ENCODE measurements at regions not wholly inside any gene's neighbourhood (a gene's known extent, or its start where the extent isn't known, plus 50 kb on each side); places are given as distances from the start of the nearest gene placed in this dataset.

DNA sequence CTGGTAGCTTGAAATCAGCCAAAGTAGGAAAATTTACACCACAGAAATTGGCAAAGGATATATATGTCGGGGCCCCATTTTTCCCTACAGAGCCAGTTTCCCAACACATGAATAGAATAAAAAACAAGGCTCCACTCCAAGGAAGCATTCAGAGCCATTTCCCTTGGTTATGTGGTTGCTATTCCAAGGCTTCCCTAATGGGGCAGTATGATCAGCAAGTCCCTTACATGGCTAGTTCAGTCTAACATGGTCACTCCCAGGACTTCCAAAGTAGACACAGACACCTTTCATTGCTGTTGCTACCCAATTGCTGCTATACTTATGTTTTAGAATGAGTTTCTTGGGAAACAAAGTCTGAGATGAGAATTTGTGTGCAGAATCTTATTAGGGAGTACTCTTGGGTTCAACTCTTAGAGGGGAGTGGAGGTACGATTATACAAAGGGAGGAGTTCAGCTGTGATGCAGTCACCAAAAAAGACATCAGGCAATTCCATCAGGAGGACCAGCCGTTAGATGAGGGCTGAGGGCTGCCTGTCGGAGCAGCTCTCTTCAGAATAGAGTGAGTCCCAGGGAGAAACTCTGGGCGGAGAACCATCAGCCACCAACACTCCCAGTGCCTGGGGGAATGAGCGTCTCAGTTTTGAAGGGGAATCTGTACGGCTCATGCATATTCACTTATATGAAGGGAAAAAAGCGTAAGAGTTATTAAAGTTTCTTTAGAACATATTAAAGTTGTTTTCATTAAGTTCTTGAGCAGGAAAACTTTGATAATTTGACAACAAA lies 92.9 kb downstream of the C21orf91 start:
- no peaks in the 10 kb centered on the region for H3K36me3 ChIP-seq (replicated peaks; ENCODE audit: insufficient read depth, low read depth)
- H4K20me1 ChIP-seq (ENCODE audit: insufficient read depth, poor library complexity, severe bottlenecking), result no peaks in the 10 kb centered on the region
- H3K4me3 ChIP-seq, result no peak overlapping the region
- no peaks in the 10 kb centered on the region for H3K79me2 ChIP-seq
- H3K27me3 ChIP-seq, result no peaks in the 10 kb centered on the region
- no peaks in the 10 kb centered on the region for H3K4me1 ChIP-seq (ENCODE audit: insufficient read depth)
- WGBS (ENCODE audit: low lambda C conversion rate, missing lambda C conversion rate), result 88% methylated on average over 8 of the region's 8 CpGs
- no peaks in the 10 kb centered on the region for H3K9me2 ChIP-seq (replicated peaks; ENCODE audit: insufficient read depth)
- H2AFZ ChIP-seq, result no peak overlapping the region
- H3K4me2 ChIP-seq, result no peak overlapping the region
- no peaks in the 10 kb centered on the region for H3K9me3 ChIP-seq (ENCODE audit: low read depth)
- DNase-seq (ENCODE audit: low spot score), result no peak
- TF ChIP-seq CTCF (IDR thresholded peaks at IDR 0.05; ENCODE audit: poor library complexity) (no peak), EZH2 (IDR thresholded peaks at IDR 0.05; ENCODE audit: borderline replicate concordance) (no peak)
- no peak overlapping the region for H3K27ac ChIP-seq

DNA sequence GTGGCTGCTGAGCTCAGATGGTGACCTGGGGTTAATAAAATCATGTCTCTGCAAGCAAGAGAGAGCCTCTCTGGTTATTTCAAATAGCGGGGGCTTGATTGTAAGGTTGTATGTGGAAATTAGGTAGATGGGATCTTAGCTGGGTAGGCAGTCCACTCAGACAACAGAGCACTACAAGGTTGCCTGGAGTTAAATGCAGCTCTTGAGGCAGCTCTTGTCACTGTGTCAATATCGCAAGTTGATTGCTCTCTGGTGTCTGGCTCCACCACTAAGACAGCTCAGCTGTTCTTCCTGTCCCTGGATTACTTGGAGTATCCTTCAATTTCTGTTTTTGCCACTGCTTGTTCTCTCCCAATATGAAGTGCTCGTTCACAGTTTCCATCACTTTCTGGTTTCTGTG lies 93.8 kb downstream of the C21orf91 start:
- Histone ChIP-seq H3K36me3 (replicated peaks; ENCODE audit: insufficient read depth, low read depth) (no peaks in the 10 kb centered on the region), H3K79me2 (no peaks in the 10 kb centered on the region), H4K20me1 (ENCODE audit: insufficient read depth, poor library complexity, severe bottlenecking) (no peaks in the 10 kb centered on the region), H3K4me2 (no peak overlapping the region), H3K4me1 (ENCODE audit: insufficient read depth) (no peaks in the 10 kb centered on the region), H3K27ac (no peak overlapping the region), H3K4me3 (no peak overlapping the region), H2AFZ (no peak overlapping the region), H3K9me2 (replicated peaks; ENCODE audit: insufficient read depth) (no peaks in the 10 kb centered on the region), H3K27me3 (no peaks in the 10 kb centered on the region), H3K9me3 (ENCODE audit: low read depth) (no peaks in the 10 kb centered on the region)
- WGBS (ENCODE audit: low lambda C conversion rate, missing lambda C conversion rate), result 58% methylated on average over 3 of the region's 3 CpGs
- peak; percentile 33 for DNase-seq (ENCODE audit: low spot score)
- TF ChIP-seq CTCF (IDR thresholded peaks at IDR 0.05; ENCODE audit: poor library complexity) (no peak), EZH2phosphoT487 (IDR thresholded peaks at IDR 0.05; ENCODE audit: low read depth, severe bottlenecking, unreplicated experiment) (no peak), EZH2 (IDR thresholded peaks at IDR 0.05; ENCODE audit: borderline replicate concordance) (no peak)

DNA sequence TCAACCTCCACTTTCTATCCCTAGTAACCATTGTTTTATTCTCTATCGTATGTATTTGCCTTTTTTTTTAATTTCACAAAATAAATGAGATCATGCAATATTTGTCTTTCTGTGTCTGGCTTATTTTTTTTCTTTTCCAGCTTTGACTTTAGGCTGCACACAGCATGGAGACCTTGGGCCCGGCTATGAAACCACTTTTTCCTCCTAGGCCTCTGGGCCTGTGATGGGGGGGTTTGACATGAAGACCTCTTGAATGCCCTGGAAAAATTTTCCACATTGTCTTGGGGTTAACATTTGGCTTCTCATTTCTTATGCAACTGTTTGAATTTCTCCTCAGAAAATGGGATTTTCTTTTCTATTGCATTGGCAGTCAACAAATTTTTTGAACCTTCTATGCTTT lies 100.2 kb upstream of the BTG3 start:
- H3K4me3 ChIP-seq, result no peak overlapping the region
- H3K9me2 ChIP-seq (replicated peaks; ENCODE audit: insufficient read depth), result no peaks in the 10 kb centered on the region
- no peak for DNase-seq (ENCODE audit: low spot score)
- no peak overlapping the region for H2AFZ ChIP-seq
- no peak overlapping the region for H3K27ac ChIP-seq
- no peaks in the 10 kb centered on the region for H3K27me3 ChIP-seq
- no peak for TF ChIP-seq EZH2phosphoT487 (IDR thresholded peaks at IDR 0.05; ENCODE audit: low read depth, severe bottlenecking, unreplicated experiment)
- TF ChIP-seq CTCF (IDR thresholded peaks at IDR 0.05; ENCODE audit: poor library complexity), result no peak
- TF ChIP-seq EZH2 (IDR thresholded peaks at IDR 0.05; ENCODE audit: borderline replicate concordance), result no peak
- WGBS (ENCODE audit: low lambda C conversion rate, missing lambda C conversion rate), result 83% methylated on average over 2 of the region's 2 CpGs
- no peaks in the 10 kb centered on the region for H3K4me1 ChIP-seq (ENCODE audit: insufficient read depth)
- H3K4me2 ChIP-seq, result no peak overlapping the region
- no peaks in the 10 kb centered on the region for H3K36me3 ChIP-seq (replicated peaks; ENCODE audit: insufficient read depth, low read depth)
- H3K79me2 ChIP-seq, result no peaks in the 10 kb centered on the region
- no peaks in the 10 kb centered on the region for H3K9me3 ChIP-seq (ENCODE audit: low read depth)
- no peaks in the 10 kb centered on the region for H4K20me1 ChIP-seq (ENCODE audit: insufficient read depth, poor library complexity, severe bottlenecking)

Data from hepatocyte (in vitro differentiated cells).